Stomach (tissue), 4 donors: ENCODE measurements at regions not wholly inside any gene's neighbourhood (a gene's known extent, or its start where the extent isn't known, plus 50 kb on each side); places are given as distances from the start of the nearest gene placed in this dataset.

Experiments used
- CTCF ChIP-seq, 7 experiments: fragments of 450-650 bp in 4 of 7; fragments of 200-600 bp in 3 of 7; sonication (generic) in 3 of 7; IDR thresholded peaks; one replicate each; pipeline ENCODE4 v1.5.1; 2016 to 2019; ENCODE audit warnings: antibody characterized with exemption in 7 of 7, control low read depth in 2 of 7, mild to moderate bottlenecking in 1 of 7
- EP300 ChIP-seq: sonication (generic); formaldehyde crosslinking; IDR thresholded peaks from one replicate; pipeline ENCODE4 v1.6.1; 2017; ENCODE audit warnings: antibody characterized with exemption
- POLR2AphosphoS5 ChIP-seq, 3 donors: sonication (generic); formaldehyde crosslinking; IDR thresholded peaks; one replicate each; pipeline ENCODE4 v1.6.1; 2016; ENCODE audit warnings: antibody characterized with exemption in 3 of 3

GRCh38 chr9:25975667-25976066, 297.4 kb upstream of the TUSC1 start:
- TF ChIP-seq CTCF (IDR thresholded peaks at IDR 0.05) (no peak), EP300 (no peak), POLR2AphosphoS5 (IDR thresholded peaks at IDR 0.05) (no peak)
